Testis (tissue), 2 donors: ENCODE measurements at regions not wholly inside any gene's neighbourhood (a gene's known extent, or its start where the extent isn't known, plus 50 kb on each side); places are given as distances from the start of the nearest gene placed in this dataset.

ENCODE experiments used
- DNase-seq: peaks from one replicate; pipeline ENCODE4 v3.0.0-alpha.2; 2019
- H3K27ac ChIP-seq, 2 donors: fragments of 200-600 bp; sonication (generic); one replicate each; pipeline ENCODE4 v1.5.1; 2019
- H3K27me3 ChIP-seq: fragments of 200-600 bp; sonication (generic); one replicate; pipeline ENCODE4 v1.5.1; 2019
- H3K36me3 ChIP-seq: fragments of 200-600 bp; sonication (generic); one replicate; pipeline ENCODE4 v1.5.1; 2017; ENCODE audit warnings: low read depth; ENCODE audit errors: missing control alignments
- H3K4me1 ChIP-seq: fragments of 200-600 bp; sonication (generic); one replicate; pipeline ENCODE4 v1.5.1; 2019
- H3K4me3 ChIP-seq, 2 donors: fragments of 200-600 bp; sonication (generic); one replicate each; pipeline ENCODE4 v1.5.1; 2017 to 2019
- H3K9me3 ChIP-seq: fragments of 200-600 bp; sonication (generic); one replicate; pipeline ENCODE4 v1.5.1; 2017
- POLR2A ChIP-seq: fragments of 450-650 bp; IDR thresholded peaks from one replicate; pipeline ENCODE4 v1.6.1; 2017; ENCODE audit warnings: antibody characterized with exemption, mild to moderate bottlenecking, moderate library complexity
- WGBS, 2 donors: methylation state at CpG; one replicate each; pipeline ENCODE4 v1.1.5; 2018; 5-methylcytosine and 5-hydroxymethylcytosine counted together
- intact Hi-C: fragments of 100-400 bp; cut with DNase I; formaldehyde crosslinking; loops from one replicate; pipeline ENCODE4 v1.15.1; 2023; ENCODE audit warnings: low total_unique reads
- TF ChIP-seq, protein P1 (sequence below), 3 experiments: fragments of 450-650 bp in 2 of 3; fragments of 200-600 bp in 1 of 3; sonication (generic) in 1 of 3; IDR thresholded peaks; one replicate each; pipeline ENCODE4 v1.5.1; 2016 to 2019; ENCODE audit warnings: antibody characterized with exemption in 3 of 3, mild to moderate bottlenecking in 2 of 3, moderate library complexity in 1 of 3

DNA sequence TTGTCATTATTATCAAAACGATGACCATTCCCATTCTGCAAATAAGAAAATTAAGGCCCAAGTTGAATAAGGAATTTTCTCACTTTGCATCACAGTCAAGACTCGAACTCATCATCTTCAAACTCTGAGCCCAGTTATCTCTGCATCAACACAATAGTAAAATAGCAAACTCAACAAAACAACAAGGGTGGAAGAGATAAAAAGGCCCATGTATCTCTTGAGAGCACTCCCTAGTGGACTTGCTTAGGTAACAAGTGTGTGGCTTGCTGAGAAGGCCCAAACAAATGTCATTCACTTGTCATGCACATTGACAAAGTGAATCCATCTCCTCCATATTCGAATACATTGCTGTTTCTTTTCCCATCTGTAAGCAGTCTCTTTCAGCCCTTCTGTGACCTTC is 412.0 kb upstream of the MAF start:
- no peaks in the 10 kb centered on the region for H3K9me3 ChIP-seq
- H3K27ac ChIP-seq: no peak overlapping the region
- 77 to 83% methylated on average over 3 of the region's 3 CpGs for WGBS, 2 donors
- TF ChIP-seq POLR2A: no peak
- TF ChIP-seq, protein P1, sequence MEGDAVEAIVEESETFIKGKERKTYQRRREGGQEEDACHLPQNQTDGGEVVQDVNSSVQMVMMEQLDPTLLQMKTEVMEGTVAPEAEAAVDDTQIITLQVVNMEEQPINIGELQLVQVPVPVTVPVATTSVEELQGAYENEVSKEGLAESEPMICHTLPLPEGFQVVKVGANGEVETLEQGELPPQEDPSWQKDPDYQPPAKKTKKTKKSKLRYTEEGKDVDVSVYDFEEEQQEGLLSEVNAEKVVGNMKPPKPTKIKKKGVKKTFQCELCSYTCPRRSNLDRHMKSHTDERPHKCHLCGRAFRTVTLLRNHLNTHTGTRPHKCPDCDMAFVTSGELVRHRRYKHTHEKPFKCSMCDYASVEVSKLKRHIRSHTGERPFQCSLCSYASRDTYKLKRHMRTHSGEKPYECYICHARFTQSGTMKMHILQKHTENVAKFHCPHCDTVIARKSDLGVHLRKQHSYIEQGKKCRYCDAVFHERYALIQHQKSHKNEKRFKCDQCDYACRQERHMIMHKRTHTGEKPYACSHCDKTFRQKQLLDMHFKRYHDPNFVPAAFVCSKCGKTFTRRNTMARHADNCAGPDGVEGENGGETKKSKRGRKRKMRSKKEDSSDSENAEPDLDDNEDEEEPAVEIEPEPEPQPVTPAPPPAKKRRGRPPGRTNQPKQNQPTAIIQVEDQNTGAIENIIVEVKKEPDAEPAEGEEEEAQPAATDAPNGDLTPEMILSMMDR (IDR thresholded peaks at IDR 0.05): no peak
- no peaks in the 10 kb centered on the region for H3K27me3 ChIP-seq
- H3K36me3 ChIP-seq: no peaks in the 10 kb centered on the region
- no peaks in the 10 kb centered on the region for H3K4me1 ChIP-seq
- H3K4me3 ChIP-seq: no peak overlapping the region
- no peak for DNase-seq
- intact Hi-C loops: no loop called here

DNA sequence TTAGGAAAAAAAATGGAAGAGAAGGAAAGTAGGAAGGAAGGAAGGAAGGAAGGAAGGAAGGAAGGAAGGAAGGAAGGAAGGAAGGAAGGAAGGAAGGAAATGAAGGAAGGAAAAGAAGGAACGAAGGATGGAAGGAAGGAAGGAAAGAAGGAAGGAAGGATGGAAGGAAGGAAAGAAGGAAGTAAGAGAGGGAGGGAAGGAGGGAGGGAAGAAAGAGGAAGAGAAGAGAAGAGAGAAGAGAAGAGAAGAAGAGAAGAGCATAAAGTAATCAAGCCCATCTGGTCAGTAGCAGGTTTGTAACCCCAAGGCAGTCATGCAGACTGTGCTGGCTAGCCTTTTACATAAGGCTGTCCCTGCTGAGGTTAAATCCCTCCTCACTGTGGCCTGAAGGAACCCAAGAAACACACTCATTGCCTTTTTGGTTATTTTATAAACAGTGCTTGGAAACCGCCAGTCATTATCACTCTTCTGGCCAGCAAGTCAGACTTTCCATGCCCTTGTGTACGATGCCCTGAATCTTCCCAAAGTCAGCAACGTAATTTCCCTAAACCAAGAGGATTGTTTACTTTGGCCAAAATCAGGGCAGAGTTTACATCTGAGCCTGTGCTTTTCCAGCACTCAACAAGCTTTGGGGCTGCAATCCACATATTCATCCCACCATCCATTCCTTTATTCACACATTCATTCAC is 409.6 kb upstream of the MAF start:
- no peak for DNase-seq
- H3K36me3 ChIP-seq: no peaks in the 10 kb centered on the region
- H3K27me3 ChIP-seq: no peaks in the 10 kb centered on the region
- WGBS, 2 donors: 68 to 71% methylated on average over 4 of the region's 4 CpGs
- H3K4me1 ChIP-seq: peaks cover 3% of the 10 kb centered on the region
- no peak overlapping the region for H3K4me3 ChIP-seq
- H3K9me3 ChIP-seq: no peaks in the 10 kb centered on the region
- intact Hi-C loops: no loop called here
- TF ChIP-seq, protein P1 (IDR thresholded peaks at IDR 0.05): no peak
- no peak for TF ChIP-seq POLR2A
- H3K27ac ChIP-seq: no peak overlapping the region

DNA sequence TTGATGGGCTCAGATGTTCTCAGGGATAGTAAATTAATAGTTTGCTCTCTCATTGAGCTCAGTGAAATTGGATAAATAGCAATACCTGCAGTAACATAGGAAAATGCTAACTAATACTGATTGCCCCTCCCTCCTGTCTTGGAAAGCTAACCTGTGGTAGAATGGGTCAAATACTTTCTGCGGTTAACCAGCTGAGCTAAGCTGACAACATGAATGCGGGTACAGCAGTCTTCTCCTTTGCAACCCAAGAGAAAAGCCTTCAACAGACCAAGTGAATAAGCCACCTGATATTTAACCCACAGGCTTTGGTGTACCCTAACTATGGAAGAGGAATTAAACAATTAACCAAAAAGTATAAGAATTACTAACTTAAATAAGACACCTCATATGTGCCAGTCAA is 408.3 kb upstream of the MAF start:
- peaks cover 3% of the 10 kb centered on the region for H3K4me1 ChIP-seq
- H3K27me3 ChIP-seq: no peaks in the 10 kb centered on the region
- 85 to 99% methylated on average over 2 of the region's 2 CpGs for WGBS, 2 donors
- H3K36me3 ChIP-seq: no peaks in the 10 kb centered on the region
- H3K9me3 ChIP-seq: no peaks in the 10 kb centered on the region
- intact Hi-C loops: no loop called here
- H3K27ac ChIP-seq: no peak overlapping the region
- no peak for TF ChIP-seq POLR2A
- TF ChIP-seq, protein P1 (IDR thresholded peaks at IDR 0.05): no peak
- no peak overlapping the region for H3K4me3 ChIP-seq
- no peak for DNase-seq

DNA sequence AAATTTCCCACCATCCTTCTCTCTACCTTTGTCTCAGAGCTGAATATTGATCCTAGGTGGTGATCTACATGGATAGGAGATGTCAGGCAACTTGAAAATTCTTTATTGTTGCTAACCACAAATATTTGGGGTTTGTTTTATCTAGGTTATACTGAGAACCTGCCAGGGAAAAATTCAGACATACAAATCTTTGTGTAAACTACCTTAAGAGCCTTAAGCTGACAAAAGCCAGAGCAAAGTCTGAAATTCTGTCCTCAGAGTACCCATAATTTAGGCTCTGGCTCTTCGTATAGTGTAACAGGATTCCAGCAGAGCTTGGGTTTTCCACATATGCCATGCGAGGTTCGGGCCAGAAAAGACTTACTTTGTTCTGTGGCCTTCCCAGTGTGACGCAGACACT is 406.7 kb upstream of the MAF start:
- intact Hi-C loops: no loop called here
- TF ChIP-seq POLR2A: no peak
- TF ChIP-seq, protein P1 (IDR thresholded peaks at IDR 0.05): no peak
- 83 to 100% methylated on average over 4 of the region's 4 CpGs for WGBS, 2 donors
- Histone ChIP-seq H3K4me3 (no peak overlapping the region), H3K27me3 (no peaks in the 10 kb centered on the region), H3K36me3 (no peaks in the 10 kb centered on the region), H3K9me3 (no peaks in the 10 kb centered on the region), H3K4me1 (peaks cover 3% of the 10 kb centered on the region), H3K27ac (no peak overlapping the region)
- DNase-seq: no peak
